Mesendoderm (in vitro differentiated cells): ENCODE measurements at regions not wholly inside any gene's neighbourhood (a gene's known extent, or its start where the extent isn't known, plus 50 kb on each side); places are given as distances from the start of the nearest gene placed in this dataset.
"Not testable (repeated sequence)": the region's sequence is repeated elsewhere in the genome, so short reads cannot be mapped to it uniquely, and the experiment has no call there.

Experiments
- DNase-seq: peaks from one replicate; pipeline ENCODE4 v3.0.0; 2013
- H2AK5ac ChIP-seq: 2 replicates; pipeline ENCODE4 v1.6.1; 2013; ENCODE audit warnings: low read length, inconsistent platforms
- H2BK120ac ChIP-seq: 2 replicates; pipeline ENCODE4 v1.6.1; 2013; ENCODE audit warnings: low read depth, mild to moderate bottlenecking, low read length, moderate library complexity, mixed read lengths
- H2BK15ac ChIP-seq: replicated peaks from 2 replicates; pipeline ENCODE4 v1.6.1; 2013; ENCODE audit warnings: low read depth, mild to moderate bottlenecking, moderate library complexity
- H2BK5ac ChIP-seq: 2 replicates; pipeline ENCODE4 v1.6.1; 2013; ENCODE audit warnings: low read length, inconsistent platforms
- H3K18ac ChIP-seq: 2 replicates; pipeline ENCODE4 v1.6.1; 2013; ENCODE audit warnings: mild to moderate bottlenecking, low read length, mixed read lengths
- H3K23ac ChIP-seq: one replicate; pipeline ENCODE4 v1.6.1; 2013; ENCODE audit warnings: low read length
- H3K27ac ChIP-seq: 2 replicates; pipeline ENCODE4 v1.5.1; 2013; ENCODE audit warnings: low read depth, mild to moderate bottlenecking, inconsistent platforms, low read length, moderate library complexity
- H3K27me3 ChIP-seq: 2 replicates; pipeline ENCODE4 v1.6.1; 2013; ENCODE audit warnings: low read length, control low read depth, mild to moderate bottlenecking, inconsistent platforms; ENCODE audit not compliant: insufficient read depth, poor library complexity
- H3K36me3 ChIP-seq: 2 replicates; pipeline ENCODE4 v1.6.1; 2013; ENCODE audit warnings: low read length, inconsistent platforms; ENCODE audit not compliant: control insufficient read depth, insufficient read depth
- H3K4ac ChIP-seq: one replicate; pipeline ENCODE4 v1.6.1; 2013; ENCODE audit warnings: low read depth, mild to moderate bottlenecking, low read length, moderate library complexity
- H3K4me1 ChIP-seq: 2 replicates; pipeline ENCODE4 v1.6.1; 2013; ENCODE audit warnings: low read depth, low read length, inconsistent platforms; ENCODE audit not compliant: control insufficient read depth
- H3K4me2 ChIP-seq: 2 replicates; pipeline ENCODE4 v1.6.1; 2013; ENCODE audit warnings: low read length
- H3K4me3 ChIP-seq: 2 replicates; pipeline ENCODE4 v1.5.1; 2013; ENCODE audit warnings: mild to moderate bottlenecking, low read length
- H3K56ac ChIP-seq: one replicate; pipeline ENCODE4 v1.6.1; 2013; ENCODE audit warnings: low read length
- H3K79me1 ChIP-seq: 2 replicates; pipeline ENCODE4 v1.6.1; 2013; ENCODE audit warnings: low read length, inconsistent platforms
- H3K79me2 ChIP-seq: 2 replicates; pipeline ENCODE4 v1.6.1; 2013; ENCODE audit warnings: mild to moderate bottlenecking, low read length; ENCODE audit not compliant: control insufficient read depth, insufficient read depth
- H3K9ac ChIP-seq: 2 replicates; pipeline ENCODE4 v1.6.1; 2013; ENCODE audit warnings: low read length, inconsistent platforms
- H4K5ac ChIP-seq: one replicate; pipeline ENCODE4 v1.6.1; 2013; ENCODE audit warnings: low read length
- H4K8ac ChIP-seq: one replicate; pipeline ENCODE4 v1.6.1; 2013; ENCODE audit warnings: low read depth, mild to moderate bottlenecking, control low read depth, low read length, moderate library complexity
- WGBS: extraction: QIAGEN DNeasy Blood & Tissue Kit; methylation state at CpG from one replicate; pipeline ENCODE4 v1.1.7; 2013; ENCODE audit warnings: low lambda C conversion rate, missing lambda C conversion rate; ENCODE audit not compliant: insufficient coverage; ENCODE audit errors: extremely low coverage; 5-methylcytosine and 5-hydroxymethylcytosine counted together

GRCh38 chr9:42385574-42386120 lies 202.2 kb downstream of the SPATA31A6 start:
- H4K8ac ChIP-seq, H3K36me3 ChIP-seq, H3K4ac ChIP-seq, H3K4me2 ChIP-seq, H3K56ac ChIP-seq, H3K18ac ChIP-seq, H3K79me1 ChIP-seq, H2BK5ac ChIP-seq, H2AK5ac ChIP-seq, H4K5ac ChIP-seq, H3K27me3 ChIP-seq, H2BK120ac ChIP-seq, H3K79me2 ChIP-seq, DNase-seq, H3K27ac ChIP-seq, H3K4me1 ChIP-seq, H3K23ac ChIP-seq, H2BK15ac ChIP-seq, H3K4me3 ChIP-seq, H3K9ac ChIP-seq: not testable (repeated sequence)
- no CpG with 5 or more reads among the region's 11 CpGs for WGBS

DNA sequence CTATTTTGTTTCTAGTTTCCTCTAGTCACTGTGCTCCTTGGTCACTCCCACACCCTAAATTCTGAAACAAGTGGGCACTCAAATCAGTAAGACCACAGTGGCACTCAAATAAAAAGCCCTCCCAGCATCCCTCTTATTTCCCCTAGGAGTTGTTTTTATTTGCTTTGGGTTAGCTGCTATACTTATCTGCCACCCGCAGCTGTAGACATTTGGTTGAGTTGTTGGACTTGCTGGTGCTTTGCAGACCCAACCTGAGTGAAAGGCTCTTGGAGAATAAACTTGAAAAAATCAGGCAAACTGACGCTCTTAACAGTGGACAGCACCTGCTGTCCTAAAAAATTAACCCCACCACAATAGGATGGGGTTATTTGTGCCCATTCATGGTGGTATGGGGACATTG lies 203.0 kb downstream of the SPATA31A6 start:
- Histone ChIP-seq H2BK15ac (no peak overlapping the region), H2BK5ac (no peak overlapping the region), H3K23ac (no peak overlapping the region), H3K79me2 (no peaks in the 10 kb centered on the region), H3K4me3 (no peak overlapping the region), H2BK120ac (no peak overlapping the region), H2AK5ac (no peak overlapping the region), H3K4me1 (no peaks in the 10 kb centered on the region), H3K27ac (no peak overlapping the region), H3K4ac (no peak overlapping the region), H3K4me2 (no peak overlapping the region), H4K5ac (no peak overlapping the region), H3K9ac (no peak overlapping the region), H3K79me1 (no peaks in the 10 kb centered on the region), H3K36me3 (no peaks in the 10 kb centered on the region), H3K18ac (no peak overlapping the region), H3K27me3 (no peaks in the 10 kb centered on the region), H4K8ac (no peak overlapping the region), H3K56ac (no peak overlapping the region)
- no peak for DNase-seq
- no CpG with 5 or more reads among the region's 2 CpGs for WGBS

DNA sequence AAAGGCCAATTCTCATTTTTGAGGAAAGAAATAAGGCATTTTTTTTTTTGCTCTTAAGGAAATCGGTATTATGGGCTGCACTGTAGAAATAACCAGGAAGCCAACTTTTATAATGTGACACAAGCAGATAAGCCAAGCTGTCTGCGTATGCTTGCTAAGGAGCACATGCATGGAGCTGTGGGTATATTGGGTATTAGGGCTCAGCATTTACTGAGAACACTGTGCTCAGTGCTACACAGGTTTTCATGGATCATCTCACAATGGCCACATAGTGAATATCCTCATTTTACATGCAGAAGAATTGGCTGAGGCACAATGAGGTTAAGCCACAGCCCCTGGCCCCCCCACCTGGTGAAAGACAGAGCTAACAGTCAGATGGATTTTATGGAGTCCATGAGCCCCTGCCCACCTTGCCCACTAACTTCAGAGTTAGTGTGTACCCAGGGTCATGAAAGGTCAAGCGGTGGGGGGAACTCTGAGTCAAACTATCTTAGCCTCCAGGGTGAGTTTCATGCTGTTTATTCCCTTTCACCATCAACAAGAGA lies 204.8 kb downstream of the SPATA31A6 start:
- Histone ChIP-seq H4K8ac (no peak overlapping the region), H3K4me1 (no peaks in the 10 kb centered on the region), H2BK120ac (no peak overlapping the region), H3K27me3 (no peaks in the 10 kb centered on the region), H2AK5ac (no peak overlapping the region), H2BK5ac (no peak overlapping the region), H3K4ac (no peak overlapping the region), H2BK15ac (no peak overlapping the region), H3K79me2 (no peaks in the 10 kb centered on the region), H3K27ac (no peak overlapping the region), H3K4me3 (no peak overlapping the region), H3K56ac (no peak overlapping the region), H3K23ac (no peak overlapping the region), H3K9ac (no peak overlapping the region), H3K4me2 (no peak overlapping the region), H4K5ac (no peak overlapping the region), H3K36me3 (no peaks in the 10 kb centered on the region), H3K18ac (no peak overlapping the region), H3K79me1 (no peaks in the 10 kb centered on the region)
- peak; percentile 38 for DNase-seq
- WGBS: no CpG with 5 or more reads among the region's 3 CpGs

- no peak overlapping the region for H2BK5ac ChIP-seq
- no peak overlapping the region for H3K18ac ChIP-seq
- no peak overlapping the region for H3K23ac ChIP-seq
- no peak overlapping the region for H4K5ac ChIP-seq
- no peak overlapping the region for H3K4me2 ChIP-seq
- H3K36me3 ChIP-seq: no peaks in the 10 kb centered on the region
- H3K79me2 ChIP-seq: no peaks in the 10 kb centered on the region
- no peak overlapping the region for H3K4me3 ChIP-seq
- no peak overlapping the region for H2BK15ac ChIP-seq
- no peak overlapping the region for H3K4ac ChIP-seq
- no peak overlapping the region for H3K56ac ChIP-seq
- H3K9ac ChIP-seq: no peak overlapping the region
- no peak overlapping the region for H4K8ac ChIP-seq
- H3K27me3 ChIP-seq: no peaks in the 10 kb centered on the region
- no peak for DNase-seq
- H3K79me1 ChIP-seq: no peaks in the 10 kb centered on the region
- no peak overlapping the region for H3K27ac ChIP-seq
- no CpG with 5 or more reads among the region's 6 CpGs for WGBS
- H3K4me1 ChIP-seq: no peaks in the 10 kb centered on the region
- no peak overlapping the region for H2BK120ac ChIP-seq
- no peak overlapping the region for H2AK5ac ChIP-seq
Measured at GRCh38 chr9:42388846-42389245, 205.4 kb downstream of the SPATA31A6 start.

DNA sequence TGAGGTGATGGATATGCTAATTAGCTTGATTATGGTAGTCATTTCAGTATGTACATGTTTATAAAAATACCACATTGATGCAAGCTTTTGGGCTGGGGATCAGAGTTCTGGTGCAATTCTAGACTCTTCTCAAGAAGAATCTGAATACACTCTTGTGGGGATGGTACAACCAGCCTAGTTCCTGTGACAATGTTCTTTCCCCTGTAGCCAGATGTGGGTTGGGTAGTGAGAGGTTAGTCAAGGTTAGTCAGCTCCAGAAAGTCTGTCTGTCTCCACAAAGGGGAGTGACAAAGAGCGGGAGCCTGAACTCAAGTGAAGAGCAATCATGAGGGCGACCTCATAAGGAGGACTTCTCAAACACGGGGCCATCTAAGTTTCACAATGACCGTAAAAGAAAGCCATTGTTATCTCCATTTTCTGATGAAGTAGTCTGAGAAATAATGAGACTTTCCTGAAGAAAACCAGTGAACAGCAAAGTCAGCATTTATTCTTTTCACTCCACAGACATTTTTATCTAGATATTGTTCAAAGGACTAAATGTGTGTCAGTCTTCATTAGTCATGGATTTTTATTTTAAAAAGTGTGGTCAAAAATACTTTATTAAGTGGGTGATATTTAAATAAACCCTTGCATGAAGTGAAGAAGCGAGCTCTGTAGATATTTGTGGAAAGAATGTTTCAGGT lies 209.5 kb downstream of the SPATA31A6 start:
- H3K4ac ChIP-seq, DNase-seq, H2BK15ac ChIP-seq, H3K18ac ChIP-seq, H2BK120ac ChIP-seq, H2AK5ac ChIP-seq, H4K8ac ChIP-seq, H3K27ac ChIP-seq, H2BK5ac ChIP-seq, H3K4me2 ChIP-seq, H3K79me1 ChIP-seq, H4K5ac ChIP-seq, H3K23ac ChIP-seq, H3K56ac ChIP-seq, H3K36me3 ChIP-seq, H3K9ac ChIP-seq, H3K4me3 ChIP-seq, H3K79me2 ChIP-seq, H3K4me1 ChIP-seq, H3K27me3 ChIP-seq: not testable (repeated sequence)
- WGBS: no CpG with 5 or more reads among the region's 5 CpGs

DNA sequence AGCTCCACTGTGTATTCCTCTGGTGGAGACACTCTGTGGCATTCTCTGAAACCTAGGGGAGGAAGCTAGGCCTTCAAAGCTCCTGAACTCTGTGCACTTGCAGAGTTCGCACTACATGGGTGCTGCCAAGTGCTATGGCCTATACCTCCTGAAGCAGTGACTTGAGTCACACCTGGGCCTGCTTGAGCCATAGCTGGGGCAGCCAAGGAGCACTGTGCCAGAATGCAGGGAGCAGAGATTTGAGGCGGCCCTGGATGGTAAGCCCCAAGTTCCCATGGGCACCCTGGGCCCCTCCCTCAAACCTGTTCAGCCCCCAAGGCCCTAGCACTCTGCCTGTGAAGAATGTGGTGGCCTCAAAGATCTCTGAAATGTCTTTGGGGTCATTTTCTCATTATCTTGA lies 212.9 kb downstream of the SPATA31A6 start:
- Histone ChIP-seq H2AK5ac (no peak overlapping the region), H3K27me3 (no peaks in the 10 kb centered on the region), H3K4me2 (no peak overlapping the region), H3K79me2 (no peaks in the 10 kb centered on the region), H3K9ac (no peak overlapping the region), H2BK15ac (no peak overlapping the region), H3K79me1 (no peaks in the 10 kb centered on the region), H4K8ac (no peak overlapping the region), H2BK5ac (no peak overlapping the region), H3K27ac (no peak overlapping the region), H3K36me3 (no peaks in the 10 kb centered on the region), H3K4me1 (no peaks in the 10 kb centered on the region), H3K23ac (no peak overlapping the region), H3K56ac (no peak overlapping the region), H4K5ac (no peak overlapping the region), H3K18ac (no peak overlapping the region), H2BK120ac (no peak overlapping the region), H3K4ac (no peak overlapping the region), H3K4me3 (no peak overlapping the region)
- DNase-seq: no peak
- no CpG with 5 or more reads among the region's 2 CpGs for WGBS
